DMS114 treated with DMSO at 0.1 percent for 48 hours (cell line): ENCODE measurements at regions not wholly inside any gene's neighbourhood (a gene's known extent, or its start where the extent isn't known, plus 50 kb on each side); places are given as distances from the start of the nearest gene placed in this dataset.

Source experiments
- DNase-seq: peaks from one replicate; lab custom pipeline; 2025; ENCODE audit not compliant: unreplicated experiment; lab: John Stamatoyannopoulos, UW

GRCh38 chr15:81987628-81988027 lies 58.2 kb downstream of the MEX3B start:
- DNase-seq: no peak

GRCh38 chr15:81983497-81983896 lies 62.3 kb downstream of the MEX3B start:
- no peak for DNase-seq

- no peak for DNase-seq
Observed at GRCh38 chr15:81982808-81983207, 63.0 kb downstream of the MEX3B start.

- DNase-seq: no peak
Observed at GRCh38 chr15:81981908-81982307, 63.9 kb downstream of the MEX3B start.

DNA sequence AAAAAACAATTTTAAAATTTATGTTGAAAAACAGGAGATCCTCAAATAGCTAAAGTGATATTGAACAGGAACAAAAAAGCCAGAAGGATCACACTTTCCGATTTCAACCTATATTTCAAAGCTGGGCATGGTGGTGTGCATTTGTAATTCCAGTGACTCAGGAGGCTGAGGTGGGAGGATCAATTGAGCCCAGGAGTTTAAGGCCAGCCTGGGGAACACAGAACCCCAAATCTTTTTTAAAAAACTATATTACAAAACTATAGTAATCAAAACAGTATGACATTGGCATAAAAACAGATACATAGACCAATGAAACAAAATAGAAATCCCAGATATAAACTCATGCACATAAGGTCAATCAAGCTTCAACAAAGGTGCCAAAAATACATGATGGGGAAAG lies 68.4 kb downstream of the MEX3B start:
- no peak for DNase-seq

DNA sequence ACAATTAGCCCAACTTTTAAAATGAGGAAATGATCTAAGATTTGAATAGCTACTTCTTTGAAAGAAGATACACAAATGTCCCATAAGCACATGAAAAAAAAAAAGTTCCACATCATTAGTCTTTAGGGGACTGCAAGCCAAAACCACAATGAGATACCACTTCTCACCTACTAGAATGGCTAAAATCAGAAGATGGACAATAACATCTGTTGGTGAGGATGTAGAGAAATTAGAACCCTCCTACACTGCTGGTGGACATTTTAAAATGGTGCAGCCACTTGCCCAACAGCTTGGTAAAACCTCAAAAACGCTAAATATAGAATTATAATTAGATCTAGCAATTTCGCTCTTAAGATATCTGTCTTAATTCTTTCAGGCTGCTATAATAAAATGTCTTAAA lies 77.1 kb downstream of the MEX3B start:
- DNase-seq: no peak

GRCh38 chr15:81966631-81967030 lies 79.2 kb downstream of the MEX3B start:
- no peak for DNase-seq

DNA sequence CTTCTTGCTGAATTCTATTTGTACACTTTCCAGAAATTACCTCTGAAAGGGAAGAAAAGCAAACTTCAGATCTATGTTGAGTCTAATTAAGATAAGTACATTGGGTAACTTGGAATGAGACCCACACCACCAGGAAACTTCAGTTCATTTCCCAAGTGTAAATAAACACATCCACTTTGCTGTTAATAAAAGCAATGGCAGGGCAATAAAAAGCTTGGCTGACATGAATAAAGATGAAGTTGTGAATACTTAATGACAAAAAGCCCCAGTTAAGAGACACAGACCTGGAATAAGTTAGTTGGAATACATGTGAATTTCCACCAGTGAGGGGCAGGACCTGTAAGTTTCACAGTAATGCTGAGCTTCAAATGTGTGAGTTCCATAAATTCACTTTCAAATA lies 83.3 kb downstream of the MEX3B start:
- no peak for DNase-seq

DNA sequence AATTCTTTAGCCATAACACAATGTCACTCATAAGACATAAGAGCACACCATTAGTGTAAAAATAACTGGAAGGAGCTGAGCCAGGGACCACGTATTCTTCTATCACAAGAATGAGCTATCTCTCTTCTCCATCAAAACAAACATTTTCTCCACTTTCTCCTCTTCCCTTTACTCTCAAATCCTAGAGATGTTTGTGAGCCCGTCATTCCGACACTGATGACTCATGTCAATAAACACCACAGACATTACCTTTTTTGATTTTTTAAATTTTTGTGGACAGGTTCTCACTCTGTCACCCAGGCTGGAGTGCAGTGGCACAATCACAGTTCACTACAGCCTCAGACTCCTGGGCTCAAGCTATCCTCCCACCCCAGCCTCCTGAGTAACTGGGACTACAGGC lies 86.6 kb downstream of the MEX3B start:
- DNase-seq: no peak

DNA sequence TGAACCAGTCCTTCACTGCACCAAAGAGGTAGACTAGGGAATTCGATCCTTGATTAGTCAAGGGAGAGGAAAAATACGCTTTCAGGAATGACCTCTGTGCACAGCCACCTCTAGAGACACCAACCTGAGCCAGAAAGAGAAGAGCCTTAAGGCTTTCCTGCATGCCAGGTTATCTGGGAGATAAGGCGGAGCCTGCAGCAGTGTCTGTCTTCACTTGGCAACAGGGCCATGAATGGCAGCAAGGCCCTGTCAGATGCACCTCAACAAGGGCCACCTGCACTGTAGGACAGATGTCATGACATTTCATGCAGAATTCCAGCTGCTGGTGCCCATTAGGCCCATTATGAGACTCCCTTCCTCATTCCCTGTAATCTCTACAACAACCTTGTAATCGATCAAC lies 88.1 kb downstream of the MEX3B start:
- no peak for DNase-seq

- no peak for DNase-seq
Observed at GRCh38 chr15:81955382-81956062, 90.3 kb downstream of the MEX3B start.

DNA sequence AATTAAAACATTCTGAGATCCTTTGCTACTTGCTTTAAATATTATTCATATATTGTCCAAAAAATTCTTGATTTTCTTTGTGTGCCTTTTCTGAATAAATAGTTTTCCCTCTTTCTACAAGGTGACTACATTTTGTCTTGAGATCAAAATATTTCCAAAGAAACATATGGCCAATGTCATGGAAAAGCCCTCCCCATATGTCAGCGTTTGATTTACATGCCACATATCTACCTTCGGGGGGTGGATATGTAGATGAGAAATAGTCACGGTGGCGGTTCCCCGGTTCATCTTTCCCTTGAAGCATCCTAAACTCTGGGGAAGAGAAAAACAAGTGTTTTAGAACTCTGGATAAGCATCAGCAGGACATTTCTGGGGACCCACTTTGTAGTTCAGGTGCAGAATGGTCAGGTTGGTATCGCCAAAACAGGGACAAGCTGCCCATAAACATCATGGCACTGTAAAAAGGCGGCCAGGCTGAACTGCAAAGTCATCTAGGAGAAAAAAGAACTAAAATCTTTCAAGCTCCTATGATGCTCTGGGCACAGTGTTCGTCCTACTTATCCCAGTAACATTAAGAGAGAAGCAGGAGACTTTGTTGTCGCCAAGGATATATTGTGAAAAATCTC lies 91.5 kb downstream of the MEX3B start:
- no peak for DNase-seq

DNA sequence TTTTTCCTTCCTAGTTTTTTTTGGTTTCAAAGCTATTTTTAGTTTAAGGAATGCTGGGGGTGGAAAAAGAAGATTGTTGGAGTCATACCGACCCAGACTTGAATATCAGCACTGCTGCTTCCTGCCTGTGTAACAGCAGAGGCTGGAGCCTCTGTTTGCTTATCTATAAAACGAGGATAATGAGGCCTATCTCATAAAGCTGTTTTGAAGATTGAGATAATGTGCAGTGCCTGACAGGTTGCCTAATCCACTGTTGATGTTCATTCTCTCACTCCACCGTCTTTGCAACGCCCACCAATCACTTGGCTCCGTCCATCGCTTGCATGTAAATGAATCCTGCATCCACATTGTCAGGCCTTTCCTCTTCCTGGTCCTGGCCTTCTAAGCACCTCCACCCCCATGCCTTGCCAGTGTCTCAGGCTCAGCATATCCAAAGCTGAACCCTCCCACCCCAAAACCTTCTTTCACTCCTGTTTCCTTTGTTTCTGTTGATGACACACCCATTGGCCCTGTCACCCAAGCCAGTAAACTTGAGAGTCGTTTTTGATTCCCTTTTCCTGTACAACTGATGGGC lies 94.9 kb downstream of the MEX3B start:
- DNase-seq: no peak

DNA sequence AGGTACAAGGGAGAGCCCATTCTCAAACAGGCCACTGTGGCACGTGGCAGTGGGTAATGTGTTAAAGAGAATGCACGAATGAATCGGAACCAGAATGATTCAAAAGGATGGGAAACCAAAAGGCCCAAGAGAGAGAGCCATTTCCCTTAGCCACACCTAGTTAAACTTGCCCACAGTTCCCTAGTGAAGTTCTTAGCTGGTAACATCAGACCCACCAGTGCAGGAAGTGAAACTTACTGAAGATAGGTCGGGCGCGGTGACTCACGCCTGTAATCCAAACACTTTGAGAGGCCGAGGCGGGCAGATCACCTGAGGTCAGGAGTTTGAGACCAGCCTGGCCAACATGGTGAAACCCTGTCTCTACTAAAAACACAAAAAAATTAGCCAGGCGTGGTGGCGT lies 97.1 kb downstream of the MEX3B start:
- DNase-seq: no peak

DNA sequence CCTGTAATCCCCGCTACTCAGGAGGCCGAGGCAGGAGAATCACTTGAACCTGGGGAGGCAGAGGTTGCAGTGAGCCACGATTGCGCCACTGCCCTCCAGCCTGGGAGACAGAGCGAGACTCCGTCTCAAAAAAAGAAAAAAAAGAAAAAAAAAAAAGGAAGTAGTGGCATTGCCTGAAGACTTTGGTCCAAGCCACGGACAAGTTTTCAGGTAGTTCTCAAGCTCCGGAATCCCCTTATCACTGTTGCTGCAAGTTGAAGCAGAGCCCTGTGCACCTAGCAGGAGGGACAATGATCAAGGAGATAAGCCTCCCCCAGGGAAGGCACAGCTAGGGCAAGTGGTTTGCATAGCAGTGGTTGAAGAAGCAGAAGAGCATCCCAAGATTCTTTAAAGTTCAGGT lies 97.6 kb downstream of the MEX3B start:
- DNase-seq: no peak

DNA sequence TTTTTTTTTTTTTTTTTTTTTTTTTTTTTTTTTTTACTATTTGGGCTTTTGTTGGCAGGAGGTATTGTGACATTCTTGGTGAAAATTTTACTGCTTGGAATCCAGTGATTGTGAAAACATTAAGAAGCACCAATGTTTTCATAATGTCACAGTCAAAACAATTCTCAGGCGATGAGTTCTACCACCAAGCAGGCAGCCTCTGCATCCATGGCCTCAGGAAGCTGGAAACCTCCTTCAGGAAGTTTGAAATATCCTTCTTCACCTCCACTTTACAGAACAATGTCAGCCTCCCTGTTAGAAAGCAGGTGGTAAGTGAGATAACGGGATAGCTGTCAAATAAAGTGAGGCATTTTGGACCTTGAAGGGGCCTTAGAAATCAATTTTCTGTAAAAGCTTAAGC lies 98.3 kb downstream of the MEX3B start:
- no peak for DNase-seq

DNA sequence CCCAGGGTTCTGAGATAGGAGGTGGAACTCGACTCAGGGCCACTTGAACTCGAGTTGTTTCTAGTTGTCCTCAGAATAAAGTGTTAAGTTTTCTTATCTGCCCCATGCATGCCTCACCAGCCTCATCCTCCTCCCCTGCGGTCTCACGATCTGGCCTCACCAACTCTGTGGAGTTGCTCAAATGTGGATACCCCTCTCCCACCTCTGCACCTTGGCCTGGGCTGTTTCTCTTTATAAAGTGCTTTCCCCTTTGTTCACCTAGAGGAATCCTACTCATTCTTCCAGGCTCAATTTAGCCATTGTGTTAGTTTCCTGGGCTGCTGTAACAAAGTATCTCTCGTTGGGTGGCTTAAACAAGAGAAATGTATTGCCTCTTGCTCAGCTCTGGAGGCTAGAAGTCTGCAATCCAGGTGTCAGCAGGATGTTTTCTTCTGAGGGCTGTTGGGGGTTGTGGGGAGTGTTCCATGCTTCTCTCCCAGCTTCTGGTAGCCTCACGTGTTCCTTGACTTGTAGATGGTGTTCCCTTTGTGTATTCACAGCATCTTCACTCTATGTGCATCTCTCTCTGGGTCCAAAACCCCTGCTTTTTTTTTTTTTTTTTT lies 100.7 kb downstream of the MEX3B start:
- DNase-seq: no peak

- no peak for DNase-seq
Observed at GRCh38 chr15:81942655-81943195, 103.1 kb downstream of the MEX3B start.

- no peak for DNase-seq
Observed at GRCh38 chr15:81942157-81942556, 103.7 kb downstream of the MEX3B start.

DNA sequence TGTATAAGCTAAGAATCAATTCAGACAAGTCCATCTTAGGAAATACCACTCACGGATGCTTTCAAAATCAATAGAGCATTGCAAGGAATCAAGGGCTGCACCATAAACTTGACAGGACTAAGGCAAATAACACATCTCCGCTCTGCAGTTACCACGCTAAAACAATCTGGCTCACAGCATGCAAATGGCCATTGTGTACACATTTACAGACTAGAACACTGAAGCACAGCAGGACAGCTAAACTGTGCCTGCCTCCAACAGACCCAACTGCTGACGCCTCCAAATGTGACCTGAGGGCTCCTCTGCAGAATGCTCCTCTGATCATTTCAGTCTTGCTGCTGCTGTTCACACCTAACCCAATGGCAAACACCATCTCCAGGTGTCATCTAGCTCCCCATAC lies 104.3 kb downstream of the MEX3B start:
- DNase-seq: no peak

DNA sequence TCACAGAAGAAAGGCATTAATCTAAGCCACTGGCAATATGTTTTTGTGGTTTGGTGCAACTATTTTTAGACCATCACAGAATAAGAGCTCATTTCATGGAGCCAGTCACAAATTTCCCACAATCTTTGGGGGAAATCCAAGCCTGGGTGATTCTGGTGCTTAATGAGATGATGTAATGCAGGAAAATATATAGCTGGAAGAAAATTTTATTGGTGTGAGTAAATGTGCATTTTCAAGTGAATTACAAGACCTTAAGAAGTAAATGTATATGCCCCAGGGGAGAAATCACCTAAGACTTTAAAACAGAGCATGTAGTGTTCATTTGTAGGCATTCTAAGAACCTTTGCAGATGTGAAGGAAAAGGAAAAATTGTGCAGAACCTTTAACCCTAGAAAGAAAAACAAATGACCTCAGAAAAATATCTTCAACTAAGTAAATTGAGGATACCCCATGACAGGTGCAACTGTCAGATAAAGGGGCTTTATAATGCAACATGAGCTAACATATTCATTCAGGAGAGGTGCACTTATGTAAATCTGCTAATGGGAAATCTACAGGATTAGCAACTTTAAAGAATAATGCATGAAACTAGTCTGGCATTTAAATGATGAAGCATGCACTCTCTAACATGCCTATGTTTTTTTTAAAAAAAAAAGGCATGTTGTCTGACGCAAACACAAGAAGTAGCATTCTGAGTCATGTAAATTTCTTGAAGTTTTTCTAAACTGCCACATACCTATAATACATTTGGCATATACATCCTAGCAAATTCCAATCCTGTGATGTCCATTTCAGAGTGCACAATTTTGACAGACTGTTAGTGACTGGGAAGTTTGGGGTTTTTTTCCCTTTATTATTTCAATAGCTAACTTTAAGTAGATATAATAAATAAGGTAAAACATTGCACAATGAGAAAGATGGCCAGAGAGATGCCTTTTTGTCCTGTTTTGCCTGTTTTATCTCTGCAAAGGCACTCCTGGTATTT lies 105.1 kb downstream of the MEX3B start:
- no peak for DNase-seq
